ENCODE measurements at regions not wholly inside any gene's neighbourhood (a gene's known extent, or its start where the extent isn't known, plus 50 kb on each side); places are given as distances from the start of the nearest gene placed in this dataset.
"Not testable (repeated sequence)": the region's sequence is repeated elsewhere in the genome, so short reads cannot be mapped to it uniquely, and the experiment has no call there.

- Histone ChIP-seq H3K4me1 (no peaks in the 10 kb centered on the region), H3K4me3 (no peak overlapping the region), H3K27ac (no peak overlapping the region), H3K36me3 (no peaks in the 10 kb centered on the region), H3K9me3 (no peaks in the 10 kb centered on the region), H3K27me3 (no peaks in the 10 kb centered on the region)
- no peak for DNase-seq (ENCODE audit: low spot score in 2 of 2)
- TF ChIP-seq CTCF (IDR thresholded peaks at IDR 0.05) (no peak), POLR2A (IDR thresholded peaks at IDR 0.05) (no peak), EP300 (IDR thresholded peaks at IDR 0.05) (no peak), POLR2AphosphoS5 (IDR thresholded peaks at IDR 0.05) (no peak)
- WGBS: 80% methylated on average over 3 of the region's 3 CpGs
These were observed 110.6 kb upstream of the CTAGE1 start for GRCh38 chr18:22528291-22528690.

GRCh38 chr18:22534706-22535105, 117.0 kb upstream of the CTAGE1 start:
- WGBS: 93% methylated on average over 2 of the region's 4 CpGs
- H3K27ac ChIP-seq; H3K4me1 ChIP-seq; H3K36me3 ChIP-seq; H3K9me3 ChIP-seq; H3K27me3 ChIP-seq; DNase-seq (ENCODE audit: low spot score in 2 of 2); H3K4me3 ChIP-seq: not testable (repeated sequence)

- Histone ChIP-seq H3K36me3 (no peaks in the 10 kb centered on the region), H3K27ac (no peak overlapping the region), H3K4me1 (no peaks in the 10 kb centered on the region), H3K27me3 (no peaks in the 10 kb centered on the region), H3K4me3 (no peak overlapping the region), H3K9me3 (no peaks in the 10 kb centered on the region)
- TF ChIP-seq EP300 (IDR thresholded peaks at IDR 0.05) (no peak), POLR2A (IDR thresholded peaks at IDR 0.05) (no peak), POLR2AphosphoS5 (IDR thresholded peaks at IDR 0.05) (no peak), CTCF (IDR thresholded peaks at IDR 0.05) (no peak)
- DNase-seq (ENCODE audit: low spot score in 2 of 2): no peak
- 75% methylated on average over 7 of the region's 7 CpGs for WGBS
These were observed 118.8 kb upstream of the CTAGE1 start for GRCh38 chr18:22536558-22536957.

- Histone ChIP-seq H3K36me3 (no peaks in the 10 kb centered on the region), H3K9me3 (no peaks in the 10 kb centered on the region), H3K27me3 (no peaks in the 10 kb centered on the region), H3K27ac (peak overlapping the region; percentile 30), H3K4me1 (no peaks in the 10 kb centered on the region), H3K4me3 (no peak overlapping the region)
- DNase-seq (ENCODE audit: low spot score in 2 of 2): peak; percentile 67 to 86
- WGBS: 53% methylated on average over 5 of the region's 5 CpGs
- TF ChIP-seq CTCF (IDR thresholded peaks at IDR 0.05) (no peak), POLR2A (IDR thresholded peaks at IDR 0.05) (no peak), POLR2AphosphoS5 (IDR thresholded peaks at IDR 0.05) (no peak), EP300 (IDR thresholded peaks at IDR 0.05) (no peak)
These were observed 120.7 kb upstream of the CTAGE1 start for GRCh38 chr18:22538426-22538825.

GRCh38 chr18:22539051-22539765, 121.5 kb upstream of the CTAGE1 start:
- WGBS: 68% methylated on average over 6 of the region's 6 CpGs
- Histone ChIP-seq H3K9me3 (no peaks in the 10 kb centered on the region), H3K4me3 (no peak overlapping the region), H3K4me1 (no peaks in the 10 kb centered on the region), H3K36me3 (no peaks in the 10 kb centered on the region), H3K27me3 (no peaks in the 10 kb centered on the region), H3K27ac (peak overlapping the region; percentile 30)
- TF ChIP-seq EP300 (IDR thresholded peaks at IDR 0.05) (no peak), POLR2AphosphoS5 (IDR thresholded peaks at IDR 0.05) (no peak), POLR2A (IDR thresholded peaks at IDR 0.05) (no peak), CTCF (IDR thresholded peaks at IDR 0.05) (no peak)
- peak; percentile 80 to 83 for DNase-seq (ENCODE audit: low spot score in 2 of 2)

- Histone ChIP-seq H3K9me3 (no peaks in the 10 kb centered on the region), H3K27ac (no peak overlapping the region), H3K36me3 (no peaks in the 10 kb centered on the region), H3K4me3 (no peak overlapping the region), H3K4me1 (no peaks in the 10 kb centered on the region), H3K27me3 (no peaks in the 10 kb centered on the region)
- no peak for DNase-seq (ENCODE audit: low spot score in 2 of 2)
- TF ChIP-seq CTCF (IDR thresholded peaks at IDR 0.05): no peak
- TF ChIP-seq POLR2A (IDR thresholded peaks at IDR 0.05): no peak
- WGBS: 80% methylated on average over 1 of the region's 1 CpG
These were observed 123.5 kb upstream of the CTAGE1 start for GRCh38 chr18:22541232-22541631.

Measured in suprapubic skin (tissue), 4 donors.